ENCODE measurements at regions not wholly inside any gene's neighbourhood (a gene's known extent, or its start where the extent isn't known, plus 50 kb on each side); places are given as distances from the start of the nearest gene placed in this dataset.

DNA sequence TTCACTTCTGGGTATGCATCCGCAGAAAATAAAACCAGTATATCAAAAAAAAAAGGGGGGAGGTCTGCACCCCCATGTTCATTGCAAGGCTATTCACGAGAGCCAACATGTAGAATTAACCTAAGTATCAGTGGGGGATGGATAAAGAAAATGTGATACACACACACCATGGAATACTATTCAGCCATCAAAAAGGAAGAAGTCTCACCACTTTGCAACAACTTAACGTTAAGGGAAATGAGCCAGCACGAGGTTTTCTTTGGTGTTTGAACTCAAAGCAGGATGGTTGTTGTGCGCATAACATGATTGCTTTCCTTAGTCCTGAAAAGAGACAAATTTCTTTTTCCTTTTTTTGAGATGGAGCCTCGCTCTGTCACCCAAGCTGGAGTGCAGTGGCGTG, 222.7 kb downstream of the SHOX start:
- TF ChIP-seq GABPA (IDR thresholded peaks at IDR 0.05; ENCODE audit: low read depth) (no peak), RAD21 (IDR thresholded peaks at IDR 0.05; ENCODE audit: insufficient read depth, low read depth, low read length) (no peak), ZNF274 (IDR thresholded peaks at IDR 0.05; ENCODE audit: insufficient read depth, insufficient read length) (no peak)
- TF ChIP-seq, protein P1, sequence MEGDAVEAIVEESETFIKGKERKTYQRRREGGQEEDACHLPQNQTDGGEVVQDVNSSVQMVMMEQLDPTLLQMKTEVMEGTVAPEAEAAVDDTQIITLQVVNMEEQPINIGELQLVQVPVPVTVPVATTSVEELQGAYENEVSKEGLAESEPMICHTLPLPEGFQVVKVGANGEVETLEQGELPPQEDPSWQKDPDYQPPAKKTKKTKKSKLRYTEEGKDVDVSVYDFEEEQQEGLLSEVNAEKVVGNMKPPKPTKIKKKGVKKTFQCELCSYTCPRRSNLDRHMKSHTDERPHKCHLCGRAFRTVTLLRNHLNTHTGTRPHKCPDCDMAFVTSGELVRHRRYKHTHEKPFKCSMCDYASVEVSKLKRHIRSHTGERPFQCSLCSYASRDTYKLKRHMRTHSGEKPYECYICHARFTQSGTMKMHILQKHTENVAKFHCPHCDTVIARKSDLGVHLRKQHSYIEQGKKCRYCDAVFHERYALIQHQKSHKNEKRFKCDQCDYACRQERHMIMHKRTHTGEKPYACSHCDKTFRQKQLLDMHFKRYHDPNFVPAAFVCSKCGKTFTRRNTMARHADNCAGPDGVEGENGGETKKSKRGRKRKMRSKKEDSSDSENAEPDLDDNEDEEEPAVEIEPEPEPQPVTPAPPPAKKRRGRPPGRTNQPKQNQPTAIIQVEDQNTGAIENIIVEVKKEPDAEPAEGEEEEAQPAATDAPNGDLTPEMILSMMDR (IDR thresholded peaks at IDR 0.05 in 2 of 3, conservative IDR thresholded peaks at IDR 0.05 in 1 of 3; ENCODE audit: control insufficient read depth in 2 of 3, extremely low read depth in 1 of 3, insufficient read depth in 1 of 3, low read depth in 3 of 3, low read length in 3 of 3): no peak
- TF ChIP-seq, protein P2, sequence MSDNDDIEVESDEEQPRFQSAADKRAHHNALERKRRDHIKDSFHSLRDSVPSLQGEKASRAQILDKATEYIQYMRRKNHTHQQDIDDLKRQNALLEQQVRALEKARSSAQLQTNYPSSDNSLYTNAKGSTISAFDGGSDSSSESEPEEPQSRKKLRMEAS (IDR thresholded peaks at IDR 0.05; ENCODE audit: low read depth, low read length): no peak
